Endothelial cell of umbilical vein (primary cell): ENCODE measurements at regions not wholly inside any gene's neighbourhood (a gene's known extent, or its start where the extent isn't known, plus 50 kb on each side); places are given as distances from the start of the nearest gene placed in this dataset.

Source experiments
- BruUV-seq: library from RNA; stranded (reverse); fragments of 400-500 nt; replicated peaks from 2 replicates; lab custom pipeline; 2021; lab: Mats Ljungman, UMichigan
- CTCF ChIA-PET: fragments of 300-600, 350-600 bp; sonication (Branson Sonifier 250); formaldehyde crosslinking; loops from one replicate; lab custom pipeline; 2021; ENCODE audit warnings: antibody characterized with exemption, inconsistent platforms; lab: Charles Lee
- POLR2A ChIA-PET: fragments of 300-600, 350-600 bp; sonication (Branson Sonifier 250); formaldehyde crosslinking; loops from one replicate; lab custom pipeline; 2021; ENCODE audit warnings: antibody characterized with exemption, inconsistent platforms; lab: Charles Lee
- DNase-seq: peaks from one replicate; pipeline ENCODE4 v3.0.0-alpha.2; 2011; ENCODE audit warnings: low read depth, low spot score
- FAIRE-seq: peaks from 2 replicates; lab custom pipeline; 2011; peaks lifted over from hg19 to GRCh38; lab: Jason Lieb, UNC
- H2AFZ ChIP-seq: 2 replicates; pipeline ENCODE4 v1.6.0; 2012; ENCODE audit warnings: low read depth, low read length, control low read depth, inconsistent platforms
- H3K27ac ChIP-seq: 2 replicates; pipeline ENCODE4 v1.5.1; 2011; ENCODE audit warnings: low read depth, mild to moderate bottlenecking, control low read depth, low read length, moderate library complexity; ENCODE audit not compliant: insufficient read depth
- H3K27me3 ChIP-seq, 2 experiments: 2 replicates each; pipeline versions ENCODE4 v1.6.0 to v1.6.1; 2011; ENCODE audit warnings: low read length in 2 of 2, mixed read lengths in 1 of 2; ENCODE audit not compliant: control insufficient read depth in 2 of 2, insufficient read depth in 2 of 2
- H3K36me3 ChIP-seq, 2 experiments: 2 replicates in 1 of 2; 3 replicates in 1 of 2; pipeline ENCODE4 v1.5.1; 2011; ENCODE audit warnings: low read length in 2 of 2, mild to moderate bottlenecking in 1 of 2, moderate library complexity in 1 of 2; ENCODE audit not compliant: control insufficient read depth in 2 of 2, insufficient read depth in 2 of 2; ENCODE audit errors: extremely low read depth in 1 of 2
- H3K4me1 ChIP-seq: 3 replicates; pipeline ENCODE4 v1.5.1; 2011; ENCODE audit warnings: mild to moderate bottlenecking, low read length; ENCODE audit not compliant: control insufficient read depth, insufficient read depth; ENCODE audit errors: extremely low read depth
- H3K4me2 ChIP-seq: 2 replicates; pipeline ENCODE4 v1.6.1; 2011; ENCODE audit warnings: low read length, control low read depth, mixed read lengths; ENCODE audit not compliant: insufficient read depth
- H3K4me3 ChIP-seq, 3 experiments: fragments of 200-600 bp in 1 of 3; sonication (generic), shearing (Covaris generic) in 1 of 3; replicated peaks in 1 of 3; 2 replicates each; pipeline ENCODE4 v1.5.1; 2011 to 2016; ENCODE audit warnings: control low read depth in 3 of 3, low read length in 3 of 3, mild to moderate bottlenecking in 2 of 3, inconsistent platforms in 1 of 3, low read depth in 1 of 3, moderate library complexity in 1 of 3; ENCODE audit not compliant: insufficient read depth in 1 of 3
- H3K79me2 ChIP-seq: 2 replicates; pipeline ENCODE4 v1.6.0; 2012; ENCODE audit warnings: low read length, inconsistent platforms; ENCODE audit not compliant: control insufficient read depth, insufficient read depth
- H3K9ac ChIP-seq: replicated peaks from 2 replicates; pipeline ENCODE3; 2011; ENCODE audit warnings: low read length, control low read depth; ENCODE audit not compliant: insufficient read depth; ENCODE audit errors: extremely low read depth
- H3K9me1 ChIP-seq: replicated peaks from 3 replicates; pipeline ENCODE4 v1.6.0; 2011; ENCODE audit warnings: mild to moderate bottlenecking, low read length; ENCODE audit not compliant: control insufficient read depth, insufficient read depth; ENCODE audit errors: extremely low read depth
- H3K9me3 ChIP-seq: replicated peaks from 2 replicates; pipeline ENCODE4 v1.5.1; 2012; ENCODE audit warnings: low read length, inconsistent platforms; ENCODE audit not compliant: control insufficient read depth, insufficient read depth
- H4K20me1 ChIP-seq: replicated peaks from 2 replicates; pipeline ENCODE3; 2011; ENCODE audit warnings: mild to moderate bottlenecking, low read length; ENCODE audit not compliant: control insufficient read depth, insufficient read depth; ENCODE audit errors: extremely low read depth
- CTCF ChIP-seq, 2 donors: IDR thresholded peaks; 1 replicate in 1 of 2; 2 replicates in 1 of 2; pipeline ENCODE4 v1.5.1; 2011; ENCODE audit warnings: low read length in 2 of 2, mild to moderate bottlenecking in 2 of 2, moderate library complexity in 2 of 2, control low read depth in 1 of 2, inconsistent platforms in 1 of 2, low read depth in 1 of 2; ENCODE audit not compliant: insufficient read depth in 1 of 2; ENCODE audit errors: extremely low read depth in 1 of 2
- FOS ChIP-seq: IDR thresholded peaks from 2 replicates; pipeline ENCODE4 v1.6.1; 2011; ENCODE audit warnings: mild to moderate bottlenecking, low read length, moderate library complexity, borderline replicate concordance; ENCODE audit not compliant: insufficient read depth
- GATA2 ChIP-seq: IDR thresholded peaks from 2 replicates; pipeline ENCODE4 v1.7.0; 2011; ENCODE audit warnings: low read depth, mild to moderate bottlenecking, moderate library complexity, mixed read lengths, low read length; ENCODE audit not compliant: insufficient read length, insufficient read depth
- JUN ChIP-seq: IDR thresholded peaks from 2 replicates; pipeline ENCODE4 v1.6.1; 2011; ENCODE audit warnings: borderline replicate concordance, low read depth; ENCODE audit not compliant: insufficient read length, insufficient read depth
- MAX ChIP-seq: IDR thresholded peaks from 2 replicates; pipeline ENCODE4 v1.6.1; 2011; ENCODE audit not compliant: insufficient read depth, insufficient read length
- POLR2A ChIP-seq: IDR thresholded peaks from 2 replicates; pipeline ENCODE4 v1.6.1; 2012; ENCODE audit warnings: low read depth, mild to moderate bottlenecking, control low read depth, low read length
- POLR2AphosphoS5 ChIP-seq: IDR thresholded peaks from 2 replicates; pipeline ENCODE4 v1.6.1; 2012; ENCODE audit warnings: low read depth, mild to moderate bottlenecking, control low read depth, low read length, moderate library complexity; ENCODE audit not compliant: insufficient read depth
- dilution Hi-C: fragments of 300-500 bp; cut with MboI; formaldehyde crosslinking; loops from one replicate; pipeline ENCODE4 v1.15.0; 2019; ENCODE audit warnings: low sequenced_read_pairs; ENCODE audit not compliant: extremely low pct_ligation_motif_present
- intact Hi-C: fragments of 100-400 bp; cut with micrococcal nuclease; formaldehyde crosslinking; loops from one replicate; pipeline ENCODE4 v1.10.0; 2022

GRCh38 chr18:44536046-44536445 is 144.6 kb upstream of the SETBP1 start:
- H3K9me1 ChIP-seq, result no peaks in the 10 kb centered on the region
- BruUV-seq, result no TSS peak
- H3K9me3 ChIP-seq, result no peaks in the 10 kb centered on the region
- intact Hi-C loops, result no loop called here
- DNase-seq (peak; percentile 64), FAIRE-seq (no peak)
- H3K4me3 ChIP-seq, result no peak overlapping the region
- no peak overlapping the region for H3K27ac ChIP-seq
- H3K36me3 ChIP-seq, result no peaks in the 10 kb centered on the region
- no peak overlapping the region for H2AFZ ChIP-seq
- POLR2A ChIA-PET, result no interaction called here
- dilution Hi-C loops, result no loop called here
- H3K27me3 ChIP-seq, result no peaks in the 10 kb centered on the region
- H3K4me1 ChIP-seq, result no peaks in the 10 kb centered on the region
- CTCF ChIA-PET, result no interaction called here
- H3K79me2 ChIP-seq, result no peaks in the 10 kb centered on the region
- H3K9ac ChIP-seq, result no peak overlapping the region
- H4K20me1 ChIP-seq, result no peaks in the 10 kb centered on the region
- TF ChIP-seq POLR2AphosphoS5 (no peak), CTCF (IDR thresholded peaks at IDR 0.05; ENCODE audit: extremely low read depth in 1 of 2, insufficient read depth in 1 of 2, low read depth in 1 of 2, low read length in 2 of 2) (no peak), FOS (no peak), POLR2A (no peak), JUN (no peak), GATA2 (no peak), MAX (no peak)
- no peak overlapping the region for H3K4me2 ChIP-seq
